ENCODE measurements at regions not wholly inside any gene's neighbourhood (a gene's known extent, or its start where the extent isn't known, plus 50 kb on each side); places are given as distances from the start of the nearest gene placed in this dataset.

DNA sequence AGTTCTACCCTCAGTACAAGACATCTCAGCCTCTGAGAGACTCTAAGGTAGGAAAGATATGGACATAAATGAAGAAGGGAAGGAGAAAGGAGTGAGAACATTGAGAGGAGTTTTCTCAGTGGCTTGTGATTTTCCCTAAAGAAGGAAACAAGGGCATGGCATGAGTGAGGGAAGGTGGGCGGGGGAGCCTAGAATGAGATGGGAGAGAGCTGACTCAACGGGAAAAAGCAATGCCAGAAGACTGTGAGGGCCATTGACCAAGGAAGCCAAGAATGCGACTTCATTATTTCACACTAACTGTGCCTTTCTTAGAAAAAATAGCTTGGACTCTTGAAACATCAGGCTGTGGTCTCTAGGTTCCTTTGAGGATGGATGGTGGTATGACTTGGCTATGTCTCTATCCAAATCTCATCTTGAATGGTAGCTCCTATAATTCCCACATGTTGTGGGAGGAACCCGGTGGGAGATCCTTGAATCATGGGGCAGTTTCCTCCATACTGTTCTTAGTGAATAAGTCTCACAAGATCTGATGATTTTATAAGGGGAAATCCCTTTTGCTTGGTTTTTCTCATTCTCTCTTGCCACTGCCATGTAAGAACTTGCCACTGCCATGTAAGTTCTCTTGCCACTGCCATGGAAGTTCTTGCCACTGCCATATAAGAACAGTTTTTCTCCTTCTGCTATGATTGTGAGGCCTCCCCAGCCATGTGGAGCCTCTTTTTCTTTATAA lies 279.6 kb downstream of the NUAK1 start:
- TF ChIP-seq GTF2F1 (IDR thresholded peaks at IDR 0.05; ENCODE audit: low read length) (no peak), ZBTB14 (CRISPR knock-in tag; IDR thresholded peaks at IDR 0.05) (no peak), SP1 (IDR thresholded peaks at IDR 0.05) (no peak), SP1 (CRISPR knock-in tag; IDR thresholded peaks at IDR 0.05) (no peak), MEF2D (CRISPR knock-in tag; IDR thresholded peaks at IDR 0.05) (no peak), ZNF720 (CRISPR knock-in tag; IDR thresholded peaks at IDR 0.05) (no peak), NFAT5 (CRISPR knock-in tag; IDR thresholded peaks at IDR 0.05) (no peak), KDM1A (CRISPR knock-in tag; IDR thresholded peaks at IDR 0.05) (no peak), HIVEP1 (CRISPR knock-in tag; IDR thresholded peaks at IDR 0.05) (no peak), CTCF (CRISPR knock-in tag; IDR thresholded peaks at IDR 0.05) (no peak)
- TF ChIP-seq, protein P1, sequence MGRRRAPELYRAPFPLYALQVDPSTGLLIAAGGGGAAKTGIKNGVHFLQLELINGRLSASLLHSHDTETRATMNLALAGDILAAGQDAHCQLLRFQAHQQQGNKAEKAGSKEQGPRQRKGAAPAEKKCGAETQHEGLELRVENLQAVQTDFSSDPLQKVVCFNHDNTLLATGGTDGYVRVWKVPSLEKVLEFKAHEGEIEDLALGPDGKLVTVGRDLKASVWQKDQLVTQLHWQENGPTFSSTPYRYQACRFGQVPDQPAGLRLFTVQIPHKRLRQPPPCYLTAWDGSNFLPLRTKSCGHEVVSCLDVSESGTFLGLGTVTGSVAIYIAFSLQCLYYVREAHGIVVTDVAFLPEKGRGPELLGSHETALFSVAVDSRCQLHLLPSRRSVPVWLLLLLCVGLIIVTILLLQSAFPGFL (CRISPR knock-in tag; IDR thresholded peaks at IDR 0.05), result no peak
